CD14-positive monocyte (primary cell): ENCODE measurements at regions not wholly inside any gene's neighbourhood (a gene's known extent, or its start where the extent isn't known, plus 50 kb on each side); places are given as distances from the start of the nearest gene placed in this dataset.

Experiments
- DNase-seq, 3 donors: peaks; one replicate each; pipeline ENCODE4 v3.0.0-alpha.2; 2011 to 2022
- H2AFZ ChIP-seq: 2 replicates; pipeline ENCODE4 v1.6.0; 2012; ENCODE audit warnings: mild to moderate bottlenecking, low read depth, low read length, inconsistent platforms; ENCODE audit not compliant: insufficient read depth, poor library complexity, severe bottlenecking
- H3K27ac ChIP-seq, 2 donors: 1 replicate in 1 of 2; 2 replicates in 1 of 2; pipeline ENCODE4 v1.5.1; 2012 to 2013; ENCODE audit warnings: low read length in 2 of 2, control low read depth in 1 of 2, inconsistent platforms in 1 of 2, low read depth in 1 of 2, mild to moderate bottlenecking in 1 of 2
- H3K27me3 ChIP-seq, 2 donors: one replicate each; pipeline versions ENCODE4 v1.6.0 to v1.6.1; 2011 to 2013; ENCODE audit warnings: low read length in 2 of 2; ENCODE audit not compliant: control insufficient read depth in 2 of 2, insufficient read depth in 2 of 2
- H3K36me3 ChIP-seq, 2 donors: replicated peaks in 1 of 2; 1 replicate in 1 of 2; 2 replicates in 1 of 2; pipeline versions ENCODE4 v1.5.1 to v1.6.1; 2012 to 2013; ENCODE audit warnings: low read length in 2 of 2, control low read depth in 1 of 2, inconsistent platforms in 1 of 2, mild to moderate bottlenecking in 1 of 2; ENCODE audit not compliant: insufficient read depth in 2 of 2, control insufficient read depth in 1 of 2
- H3K4me1 ChIP-seq, 2 donors: 1 replicate in 1 of 2; 2 replicates in 1 of 2; pipeline versions ENCODE4 v1.5.1 to v1.6.1; 2012 to 2013; ENCODE audit warnings: low read length in 2 of 2, control low read depth in 1 of 2, inconsistent platforms in 1 of 2, mild to moderate bottlenecking in 1 of 2, moderate library complexity in 1 of 2; ENCODE audit not compliant: insufficient read depth in 2 of 2, control insufficient read depth in 1 of 2
- H3K4me2 ChIP-seq: replicated peaks from 2 replicates; pipeline ENCODE3; 2012; ENCODE audit warnings: low read length, moderate library complexity, mild to moderate bottlenecking; ENCODE audit not compliant: poor library complexity, severe bottlenecking; ENCODE audit errors: extremely low read depth
- H3K4me3 ChIP-seq, 3 experiments: fragments of 200-600 bp in 1 of 3; sonication (generic) in 1 of 3; replicated peaks in 1 of 3; 1 replicate in 2 of 3; 2 replicates in 1 of 3; pipeline ENCODE4 v1.5.1; 2011 to 2013; ENCODE audit warnings: low read length in 3 of 3, mild to moderate bottlenecking in 3 of 3, control low read depth in 2 of 3, low read depth in 2 of 3, inconsistent platforms in 1 of 3, moderate library complexity in 1 of 3
- H3K79me2 ChIP-seq: 2 replicates; pipeline ENCODE4 v1.6.0; 2012; ENCODE audit warnings: mild to moderate bottlenecking, control low read depth, inconsistent platforms, low read length, moderate library complexity; ENCODE audit not compliant: insufficient read depth
- H3K9ac ChIP-seq: 2 replicates; pipeline ENCODE4 v1.6.0; 2017; ENCODE audit warnings: low read length, mild to moderate bottlenecking; ENCODE audit not compliant: insufficient read depth, poor library complexity, severe bottlenecking
- H3K9me3 ChIP-seq, 2 donors: replicated peaks in 1 of 2; 1 replicate in 1 of 2; 2 replicates in 1 of 2; pipeline versions ENCODE4 v1.5.1 to v1.6.1; 2012 to 2013; ENCODE audit warnings: low read length in 2 of 2, control low read depth in 1 of 2; ENCODE audit not compliant: control insufficient read depth in 1 of 2, insufficient read depth in 1 of 2
- H4K20me1 ChIP-seq: 2 replicates; pipeline ENCODE4 v1.6.0; 2012; ENCODE audit warnings: mild to moderate bottlenecking, low read length, control low read depth, moderate library complexity; ENCODE audit not compliant: insufficient read depth
- H3K27ac Mint-ChIP-seq, 7 donors: one replicate each; pipeline ENCODE4 v1.8.0; 2020; ENCODE audit warnings: mild to moderate bottlenecking in 7 of 7, mixed read lengths in 7 of 7, moderate library complexity in 6 of 7, inconsistent platforms in 2 of 7
- H3K27me3 Mint-ChIP-seq, 3 donors: one replicate each; pipeline ENCODE4 v1.8.0; 2021 to 2022; ENCODE audit warnings: low read depth in 3 of 3, mild to moderate bottlenecking in 3 of 3, mixed read lengths in 3 of 3, moderate library complexity in 3 of 3, inconsistent platforms in 1 of 3
- H3K36me3 Mint-ChIP-seq, 2 donors: one replicate each; pipeline ENCODE4 v1.8.0; 2020; ENCODE audit warnings: mixed read lengths in 2 of 2, inconsistent platforms in 1 of 2, mild to moderate bottlenecking in 1 of 2
- H3K4me1 Mint-ChIP-seq: one replicate; pipeline ENCODE4 v1.8.0; 2020; ENCODE audit warnings: mild to moderate bottlenecking, mixed read lengths
- H3K4me3 Mint-ChIP-seq, 2 donors: one replicate each; pipeline ENCODE4 v1.8.0; 2020; ENCODE audit warnings: mild to moderate bottlenecking in 2 of 2, mixed read lengths in 2 of 2, moderate library complexity in 1 of 2
- H3K9me3 Mint-ChIP-seq, 7 donors: one replicate each; pipeline ENCODE4 v1.8.0; 2020 to 2022; ENCODE audit warnings: mixed read lengths in 7 of 7, mild to moderate bottlenecking in 6 of 7, moderate library complexity in 6 of 7, inconsistent platforms in 2 of 7
- CTCF ChIP-seq: fragments of 200-600 bp; IDR thresholded peaks from one replicate; pipeline ENCODE4 v1.8.0; 2022; ENCODE audit warnings: antibody characterized with exemption, mild to moderate bottlenecking
- WGBS: methylation state at CpG from one replicate; pipeline ENCODE4 v1.1.5; 2013; ENCODE audit warnings: missing lambda C conversion rate; ENCODE audit not compliant: insufficient coverage; 5-methylcytosine and 5-hydroxymethylcytosine counted together
- intact Hi-C, 2 donors: fragments of 100-400 bp; cut with micrococcal nuclease; formaldehyde crosslinking; loops; one replicate each; pipeline versions ENCODE4 v1.15.0 to v1.15.1; 2023

- Histone ChIP-seq H3K79me2 (no peaks in the 10 kb centered on the region), H3K27ac (no peak overlapping the region), H3K9ac (no peak overlapping the region), H2AFZ (no peak overlapping the region), H3K4me1 (no peaks in the 10 kb centered on the region), H4K20me1 (no peaks in the 10 kb centered on the region), H3K4me2 (no peak overlapping the region), H3K9me3 (no peaks in the 10 kb centered on the region), H3K27me3 (peaks cover 12 to 26% of the 10 kb centered on the region in 2 donors), H3K4me3 (no peak overlapping the region), H3K36me3 (no peaks in the 10 kb centered on the region)
- peaks cover 0 to 2% (median 0%) of the 10 kb centered on the region in 7 donors for H3K9me3 Mint-ChIP-seq
- peaks cover 11 to 20% (median 16%) of the 10 kb centered on the region in 3 donors for H3K27me3 Mint-ChIP-seq
- WGBS = no CpG with 5 or more reads among the region's 3 CpGs
- H3K4me3 Mint-ChIP-seq = no peak overlapping the region
- peak in 2 of 3 donors; percentile 28 to 38 for DNase-seq
- peak overlapping the region in 1 of 7 donors; percentile 33 for H3K27ac Mint-ChIP-seq
- intact Hi-C loops = no loop called here
- no peaks in the 10 kb centered on the region for H3K4me1 Mint-ChIP-seq
- TF ChIP-seq CTCF = no peak
- H3K36me3 Mint-ChIP-seq = no peaks in the 10 kb centered on the region
These were observed 317.3 kb upstream of the F9 start for GRCh38 chrX:139213241-139213709.

- H3K4me3 ChIP-seq = no peak overlapping the region
- no peak for TF ChIP-seq CTCF
- peak overlapping the region in 1 of 2 donors; percentile 60 for H3K4me3 Mint-ChIP-seq
- DNase-seq = no peak
- H3K36me3 ChIP-seq = no peaks in the 10 kb centered on the region
- peaks cover 17 to 33% (median 21%) of the 10 kb centered on the region in 3 donors for H3K27me3 Mint-ChIP-seq
- H3K9me3 Mint-ChIP-seq = peaks cover 0 to 4% (median 0%) of the 10 kb centered on the region in 7 donors
- no peaks in the 10 kb centered on the region for H3K79me2 ChIP-seq
- H3K4me1 Mint-ChIP-seq = no peaks in the 10 kb centered on the region
- no peak overlapping the region for H2AFZ ChIP-seq
- WGBS = 42% methylated on average over 2 of the region's 8 CpGs
- peaks cover 26 to 38% of the 10 kb centered on the region in 2 donors for H3K27me3 ChIP-seq
- H4K20me1 ChIP-seq = no peaks in the 10 kb centered on the region
- H3K27ac ChIP-seq = no peak overlapping the region
- intact Hi-C loops = no loop called here
- H3K4me1 ChIP-seq = no peaks in the 10 kb centered on the region
- no peaks in the 10 kb centered on the region for H3K36me3 Mint-ChIP-seq
- H3K4me2 ChIP-seq = no peak overlapping the region
- no peaks in the 10 kb centered on the region for H3K9me3 ChIP-seq
- H3K27ac Mint-ChIP-seq = no peak overlapping the region
- H3K9ac ChIP-seq = no peak overlapping the region
These were observed 318.9 kb upstream of the F9 start for GRCh38 chrX:139211568-139212182.
